ENCODE measurements at regions not wholly inside any gene's neighbourhood (a gene's known extent, or its start where the extent isn't known, plus 50 kb on each side); places are given as distances from the start of the nearest gene placed in this dataset.

GRCh38 chr10:53422223-53422888 lies 649.8 kb upstream of the MBL2 start:
- TF ChIP-seq CTCF (conservative IDR thresholded peaks at IDR 0.05) (no peak), EZH2 (IDR thresholded peaks at IDR 0.05; ENCODE audit: low read depth) (no peak)
